ENCODE measurements at regions not wholly inside any gene's neighbourhood (a gene's known extent, or its start where the extent isn't known, plus 50 kb on each side); places are given as distances from the start of the nearest gene placed in this dataset.

DNA sequence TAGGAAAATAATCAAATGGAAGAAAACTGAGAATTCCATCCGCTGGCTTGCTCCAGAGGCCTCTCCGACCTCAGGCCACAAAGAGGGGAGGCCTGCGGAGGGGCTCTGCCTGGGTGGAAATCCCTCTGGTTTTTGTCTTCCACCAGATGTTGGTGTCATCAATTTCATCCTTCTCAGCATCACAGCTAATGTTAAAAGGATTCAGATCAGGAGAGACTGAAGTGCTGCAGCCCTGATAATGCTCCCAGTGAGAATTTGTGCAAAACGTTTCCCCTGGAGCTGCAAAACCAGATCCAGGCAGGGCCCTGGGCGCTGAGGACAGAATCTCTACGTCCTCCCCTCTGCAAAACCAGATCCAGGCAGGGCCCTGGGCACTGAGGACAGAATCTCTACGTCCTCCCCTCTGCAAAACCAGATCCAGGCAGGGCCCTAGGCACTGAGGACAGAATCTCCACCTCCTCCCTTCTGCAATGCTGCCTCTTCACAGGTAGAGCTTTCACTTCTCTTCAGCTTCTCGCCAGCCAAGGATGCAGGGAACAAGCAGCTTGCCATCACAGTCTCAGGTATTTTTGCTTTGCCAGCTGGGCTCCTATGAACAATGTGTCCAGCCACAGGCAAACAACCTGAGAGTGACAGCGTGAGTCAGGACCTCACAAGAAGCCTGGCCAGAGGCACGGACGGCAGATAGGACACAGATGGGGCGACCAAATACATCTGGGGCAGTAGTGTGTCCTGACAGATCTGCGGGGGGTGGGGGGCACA lies 81.2 kb downstream of the TMEM18 start:
- CTCF ChIA-PET: interaction anchor here (0.7 kb wide), 1 partner anchor 42 kb away, joined by 3 read pairs; no protein-coding TSS in a partner anchor
- POLR2A ChIA-PET: no interaction called here
- no peak for DNase-seq (ENCODE audit: extremely low spot score)
- TF ChIP-seq, protein P1, sequence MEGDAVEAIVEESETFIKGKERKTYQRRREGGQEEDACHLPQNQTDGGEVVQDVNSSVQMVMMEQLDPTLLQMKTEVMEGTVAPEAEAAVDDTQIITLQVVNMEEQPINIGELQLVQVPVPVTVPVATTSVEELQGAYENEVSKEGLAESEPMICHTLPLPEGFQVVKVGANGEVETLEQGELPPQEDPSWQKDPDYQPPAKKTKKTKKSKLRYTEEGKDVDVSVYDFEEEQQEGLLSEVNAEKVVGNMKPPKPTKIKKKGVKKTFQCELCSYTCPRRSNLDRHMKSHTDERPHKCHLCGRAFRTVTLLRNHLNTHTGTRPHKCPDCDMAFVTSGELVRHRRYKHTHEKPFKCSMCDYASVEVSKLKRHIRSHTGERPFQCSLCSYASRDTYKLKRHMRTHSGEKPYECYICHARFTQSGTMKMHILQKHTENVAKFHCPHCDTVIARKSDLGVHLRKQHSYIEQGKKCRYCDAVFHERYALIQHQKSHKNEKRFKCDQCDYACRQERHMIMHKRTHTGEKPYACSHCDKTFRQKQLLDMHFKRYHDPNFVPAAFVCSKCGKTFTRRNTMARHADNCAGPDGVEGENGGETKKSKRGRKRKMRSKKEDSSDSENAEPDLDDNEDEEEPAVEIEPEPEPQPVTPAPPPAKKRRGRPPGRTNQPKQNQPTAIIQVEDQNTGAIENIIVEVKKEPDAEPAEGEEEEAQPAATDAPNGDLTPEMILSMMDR (IDR thresholded peaks at IDR 0.05; ENCODE audit: control extremely low read depth, extremely low read depth, low read depth, missing control alignments): no peak

DNA sequence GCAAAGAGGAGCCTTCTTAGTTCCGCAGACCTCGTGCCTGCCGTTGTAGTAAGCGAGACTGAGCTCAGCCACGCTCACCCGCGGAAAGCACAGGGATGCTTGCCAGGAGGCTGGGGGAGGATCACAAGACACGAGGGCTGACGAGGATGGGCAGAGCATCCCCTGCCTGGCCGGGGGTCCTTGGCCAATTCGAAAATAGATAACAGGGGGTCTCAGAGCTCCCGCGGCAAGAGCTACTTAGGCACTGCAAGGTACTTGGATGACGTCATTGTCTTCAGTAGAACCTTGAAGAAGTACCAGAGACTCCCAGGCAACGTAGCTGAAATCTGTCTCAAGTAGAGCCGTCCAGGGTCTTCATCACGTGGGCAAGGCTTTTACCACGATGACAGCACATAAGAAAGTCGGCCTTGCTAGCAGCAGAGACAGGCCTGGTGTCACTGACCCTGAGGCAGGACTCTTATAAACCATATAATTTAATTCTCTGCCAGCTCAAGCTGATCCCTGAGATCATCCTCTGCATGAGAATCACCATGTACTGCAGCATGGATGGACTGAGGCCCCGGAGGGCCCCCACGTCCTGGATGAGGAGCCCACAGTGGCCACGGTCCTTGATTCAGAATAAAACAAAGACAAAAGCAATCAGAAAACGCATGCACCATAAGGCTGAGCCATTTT lies 81.9 kb downstream of the TMEM18 start:
- TF ChIP-seq, protein P1 (IDR thresholded peaks at IDR 0.05; ENCODE audit: control extremely low read depth, extremely low read depth, low read depth, missing control alignments): no peak
- no peak for DNase-seq (ENCODE audit: extremely low spot score)
- POLR2A ChIA-PET: no interaction called here
- CTCF ChIA-PET: interaction anchor here (0.7 kb wide), 1 partner anchor 43 kb away, joined by 3 read pairs; no protein-coding TSS in a partner anchor

DNA sequence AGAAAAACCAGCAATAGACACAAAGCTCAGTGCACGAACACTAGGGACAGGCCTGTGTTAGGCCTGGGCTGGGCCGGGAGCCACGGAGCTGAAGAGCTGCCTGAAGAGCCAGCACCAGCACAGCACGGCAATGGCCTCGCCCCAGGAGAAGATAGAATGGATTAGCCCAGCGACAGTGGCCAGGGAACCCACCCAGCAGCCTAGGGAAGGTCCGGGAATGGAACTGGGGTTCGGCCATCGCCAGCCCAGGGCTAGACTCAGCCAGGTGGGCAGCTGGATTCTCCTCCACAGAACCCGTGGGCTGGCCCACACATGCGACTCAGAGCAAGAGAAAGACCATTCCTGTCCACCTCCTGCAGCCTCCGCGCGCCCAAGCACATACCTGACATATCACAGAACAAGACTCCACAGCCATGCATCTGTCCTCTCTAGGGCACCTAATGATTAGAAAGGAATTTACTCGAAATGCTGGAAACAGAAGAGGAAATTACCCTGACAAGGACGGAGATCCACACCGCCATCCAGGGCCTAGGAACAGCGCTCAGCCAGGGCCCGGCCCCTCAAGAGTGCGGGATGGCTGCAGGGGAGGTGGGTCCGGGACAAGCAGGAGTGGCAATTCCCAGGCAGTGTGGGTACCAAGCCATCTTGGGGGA lies 82.8 kb downstream of the TMEM18 start:
- TF ChIP-seq, protein P1 (IDR thresholded peaks at IDR 0.05; ENCODE audit: control extremely low read depth, extremely low read depth, low read depth, missing control alignments): no peak
- POLR2A ChIA-PET: no interaction called here
- DNase-seq (ENCODE audit: extremely low spot score): no peak
- CTCF ChIA-PET: no interaction called here

DNA sequence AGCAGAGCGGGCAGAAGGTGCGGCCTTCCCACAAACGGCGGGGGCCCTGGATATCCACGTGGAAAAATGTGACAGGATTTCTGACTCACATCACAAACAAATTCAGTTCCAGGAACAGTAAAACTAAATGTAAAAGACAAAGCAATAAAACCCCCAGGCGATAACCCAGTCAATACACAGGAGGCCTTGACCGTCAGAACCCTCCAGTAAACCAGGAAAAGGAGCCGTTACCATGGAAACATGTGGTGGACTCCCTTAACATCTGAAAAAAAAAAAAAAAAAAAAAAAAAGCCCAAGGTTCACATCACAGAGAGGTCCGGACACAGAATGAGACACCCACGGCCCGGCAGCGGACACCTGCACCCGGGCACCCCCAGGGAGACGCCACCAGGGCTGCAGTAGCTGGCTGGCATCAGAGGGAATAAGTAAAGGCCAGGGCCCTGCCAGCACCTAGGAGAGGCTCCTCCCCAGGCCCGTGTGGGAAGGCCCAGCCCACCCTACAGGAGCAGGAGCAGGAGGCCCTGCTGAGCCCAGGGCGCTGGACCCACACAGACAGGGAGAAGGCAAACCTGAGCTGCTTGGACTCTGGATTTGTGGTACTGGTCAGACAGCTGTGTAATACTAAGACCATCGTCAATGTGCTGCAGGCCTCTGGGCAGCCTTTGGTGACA lies 83.7 kb downstream of the TMEM18 start:
- no peak for DNase-seq (ENCODE audit: extremely low spot score)
- TF ChIP-seq, protein P1 (IDR thresholded peaks at IDR 0.05; ENCODE audit: control extremely low read depth, extremely low read depth, low read depth, missing control alignments): no peak
- ChIA-PET CTCF (interaction anchor here (1.5 kb wide), 1 partner anchor 409 kb away, joined by 3 read pairs; no protein-coding TSS in a partner anchor), POLR2A (interaction anchor here (0.7 kb wide), 1 partner anchor 15 kb away, joined by 10 read pairs; no protein-coding TSS in a partner anchor)

DNA sequence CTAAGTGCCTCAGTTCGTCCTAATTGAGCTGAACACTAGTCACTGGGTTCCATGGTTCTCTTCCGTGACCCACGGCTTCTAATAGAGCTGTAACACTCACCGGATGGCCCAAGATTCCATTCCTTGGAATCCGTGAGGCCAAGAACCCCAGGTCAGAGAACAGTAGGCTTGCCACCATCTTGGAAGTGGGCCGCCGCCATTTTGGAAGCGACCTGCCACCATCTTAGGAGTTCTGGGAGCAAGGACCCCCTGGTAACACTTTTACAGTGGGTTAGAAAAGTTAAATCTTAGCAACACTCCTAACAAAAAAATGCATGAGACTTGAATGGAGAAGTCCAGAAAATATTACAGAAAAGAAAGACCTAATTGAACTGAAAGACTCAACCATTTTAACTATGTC lies 84.5 kb downstream of the TMEM18 start:
- TF ChIP-seq, protein P1 (IDR thresholded peaks at IDR 0.05; ENCODE audit: control extremely low read depth, extremely low read depth, low read depth, missing control alignments): no peak
- ChIA-PET POLR2A (no interaction called here), CTCF (interaction anchor here (1.5 kb wide), 1 partner anchor 408 kb away, joined by 3 read pairs; no protein-coding TSS in a partner anchor)
- no peak for DNase-seq (ENCODE audit: extremely low spot score)
